ENCODE measurements at regions not wholly inside any gene's neighbourhood (a gene's known extent, or its start where the extent isn't known, plus 50 kb on each side); places are given as distances from the start of the nearest gene placed in this dataset.

GRCh38 chr2:14454202-14454601 lies 178.3 kb upstream of the LRATD1 start:
- TF ChIP-seq CTCF (IDR thresholded peaks at IDR 0.05; ENCODE audit: low read depth, low read length, poor library complexity, severe bottlenecking), result no peak
- no peak for TF ChIP-seq EZH2phosphoT487 (IDR thresholded peaks at IDR 0.05; ENCODE audit: borderline replicate concordance, low read length)

Data from DOHH2 (cell line).